HepG2 (cell line): ENCODE measurements at regions not wholly inside any gene's neighbourhood (a gene's known extent, or its start where the extent isn't known, plus 50 kb on each side); places are given as distances from the start of the nearest gene placed in this dataset.

Experiments used
- BRCA1 ChIP-seq: sonication (generic); formaldehyde crosslinking; IDR thresholded peaks from 2 replicates; pipeline ENCODE4 v1.4.0; 2020; ENCODE audit warnings: missing genetic modification reagents
- NCOA1 ChIP-seq: sonication (generic); formaldehyde crosslinking; IDR thresholded peaks from 2 replicates; pipeline ENCODE4 v1.9.0; 2021; ENCODE audit warnings: missing genetic modification reagents
- NFE2 ChIP-seq: sonication (generic); formaldehyde crosslinking; IDR thresholded peaks from 2 replicates; pipeline ENCODE4 v1.4.0; 2020; ENCODE audit warnings: missing genetic modification reagents
- POLR2A ChIP-seq, 2 experiments: IDR thresholded peaks; 2 replicates each; pipeline ENCODE4 v1.6.1; 2011; ENCODE audit warnings: low read depth in 2 of 2, low read length in 2 of 2, mild to moderate bottlenecking in 1 of 2, moderate library complexity in 1 of 2; ENCODE audit not compliant: insufficient read depth in 1 of 2
- SIX1 ChIP-seq: sonication (generic); formaldehyde crosslinking; IDR thresholded peaks from 2 replicates; pipeline ENCODE4 v1.4.0; 2020; ENCODE audit warnings: missing genetic modification reagents, borderline replicate concordance
- TF ChIP-seq, protein P1 (sequence below): IDR thresholded peaks from 2 replicates; pipeline ENCODE4 v1.6.1; 2016; ENCODE audit warnings: missing compliant biosample characterization, missing genetic modification reagents, borderline replicate concordance
- TF ChIP-seq, protein P2 (sequence below): sonication (generic); formaldehyde crosslinking; IDR thresholded peaks from 2 replicates; pipeline ENCODE4 v1.5.0; 2020; ENCODE audit warnings: mild to moderate bottlenecking, missing genetic modification reagents, moderate library complexity
- TF ChIP-seq, protein P3 (sequence below): IDR thresholded peaks from 2 replicates; pipeline ENCODE4 v1.6.1; 2012; ENCODE audit warnings: low read length, improper control_type of control experiment

DNA sequence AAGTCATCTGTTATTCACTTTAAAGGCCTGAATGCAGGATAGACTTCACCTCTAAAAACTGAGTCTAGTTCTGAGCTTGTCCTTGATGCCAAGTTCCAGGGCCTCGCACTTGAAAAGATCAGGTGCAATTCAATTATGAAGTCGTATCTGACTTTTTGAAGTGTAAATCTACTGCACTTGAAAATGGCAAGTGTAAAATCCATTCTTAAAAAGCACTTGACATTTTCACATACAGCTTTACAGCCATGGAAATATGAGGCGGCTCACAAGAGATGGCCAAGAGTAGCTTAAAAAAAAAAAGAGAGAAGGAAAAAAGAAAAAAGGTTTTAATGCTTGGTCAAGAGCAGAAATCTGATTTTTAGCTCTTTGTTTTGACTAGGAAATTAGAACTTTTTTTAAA is 172.5 kb downstream of the GXYLT1 start:
- TF ChIP-seq NFE2 (CRISPR knock-in tag) (no peak), NCOA1 (CRISPR knock-in tag) (no peak), SIX1 (CRISPR knock-in tag) (no peak), POLR2A (IDR thresholded peaks at IDR 0.05; ENCODE audit: insufficient read depth in 1 of 2, low read depth in 2 of 2, low read length in 2 of 2) (no peak), BRCA1 (CRISPR knock-in tag) (no peak)
- TF ChIP-seq, protein P1, sequence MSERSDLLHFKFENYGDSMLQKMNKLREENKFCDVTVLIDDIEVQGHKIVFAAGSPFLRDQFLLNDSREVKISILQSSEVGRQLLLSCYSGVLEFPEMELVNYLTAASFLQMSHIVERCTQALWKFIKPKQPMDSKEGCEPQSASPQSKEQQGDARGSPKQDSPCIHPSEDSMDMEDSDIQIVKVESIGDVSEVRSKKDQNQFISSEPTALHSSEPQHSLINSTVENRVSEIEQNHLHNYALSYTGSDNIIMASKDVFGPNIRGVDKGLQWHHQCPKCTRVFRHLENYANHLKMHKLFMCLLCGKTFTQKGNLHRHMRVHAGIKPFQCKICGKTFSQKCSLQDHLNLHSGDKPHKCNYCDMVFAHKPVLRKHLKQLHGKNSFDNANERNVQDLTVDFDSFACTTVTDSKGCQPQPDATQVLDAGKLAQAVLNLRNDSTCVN (CRISPR knock-in tag): no peak
- TF ChIP-seq, protein P2, sequence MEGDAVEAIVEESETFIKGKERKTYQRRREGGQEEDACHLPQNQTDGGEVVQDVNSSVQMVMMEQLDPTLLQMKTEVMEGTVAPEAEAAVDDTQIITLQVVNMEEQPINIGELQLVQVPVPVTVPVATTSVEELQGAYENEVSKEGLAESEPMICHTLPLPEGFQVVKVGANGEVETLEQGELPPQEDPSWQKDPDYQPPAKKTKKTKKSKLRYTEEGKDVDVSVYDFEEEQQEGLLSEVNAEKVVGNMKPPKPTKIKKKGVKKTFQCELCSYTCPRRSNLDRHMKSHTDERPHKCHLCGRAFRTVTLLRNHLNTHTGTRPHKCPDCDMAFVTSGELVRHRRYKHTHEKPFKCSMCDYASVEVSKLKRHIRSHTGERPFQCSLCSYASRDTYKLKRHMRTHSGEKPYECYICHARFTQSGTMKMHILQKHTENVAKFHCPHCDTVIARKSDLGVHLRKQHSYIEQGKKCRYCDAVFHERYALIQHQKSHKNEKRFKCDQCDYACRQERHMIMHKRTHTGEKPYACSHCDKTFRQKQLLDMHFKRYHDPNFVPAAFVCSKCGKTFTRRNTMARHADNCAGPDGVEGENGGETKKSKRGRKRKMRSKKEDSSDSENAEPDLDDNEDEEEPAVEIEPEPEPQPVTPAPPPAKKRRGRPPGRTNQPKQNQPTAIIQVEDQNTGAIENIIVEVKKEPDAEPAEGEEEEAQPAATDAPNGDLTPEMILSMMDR: no peak
- TF ChIP-seq, protein P3, sequence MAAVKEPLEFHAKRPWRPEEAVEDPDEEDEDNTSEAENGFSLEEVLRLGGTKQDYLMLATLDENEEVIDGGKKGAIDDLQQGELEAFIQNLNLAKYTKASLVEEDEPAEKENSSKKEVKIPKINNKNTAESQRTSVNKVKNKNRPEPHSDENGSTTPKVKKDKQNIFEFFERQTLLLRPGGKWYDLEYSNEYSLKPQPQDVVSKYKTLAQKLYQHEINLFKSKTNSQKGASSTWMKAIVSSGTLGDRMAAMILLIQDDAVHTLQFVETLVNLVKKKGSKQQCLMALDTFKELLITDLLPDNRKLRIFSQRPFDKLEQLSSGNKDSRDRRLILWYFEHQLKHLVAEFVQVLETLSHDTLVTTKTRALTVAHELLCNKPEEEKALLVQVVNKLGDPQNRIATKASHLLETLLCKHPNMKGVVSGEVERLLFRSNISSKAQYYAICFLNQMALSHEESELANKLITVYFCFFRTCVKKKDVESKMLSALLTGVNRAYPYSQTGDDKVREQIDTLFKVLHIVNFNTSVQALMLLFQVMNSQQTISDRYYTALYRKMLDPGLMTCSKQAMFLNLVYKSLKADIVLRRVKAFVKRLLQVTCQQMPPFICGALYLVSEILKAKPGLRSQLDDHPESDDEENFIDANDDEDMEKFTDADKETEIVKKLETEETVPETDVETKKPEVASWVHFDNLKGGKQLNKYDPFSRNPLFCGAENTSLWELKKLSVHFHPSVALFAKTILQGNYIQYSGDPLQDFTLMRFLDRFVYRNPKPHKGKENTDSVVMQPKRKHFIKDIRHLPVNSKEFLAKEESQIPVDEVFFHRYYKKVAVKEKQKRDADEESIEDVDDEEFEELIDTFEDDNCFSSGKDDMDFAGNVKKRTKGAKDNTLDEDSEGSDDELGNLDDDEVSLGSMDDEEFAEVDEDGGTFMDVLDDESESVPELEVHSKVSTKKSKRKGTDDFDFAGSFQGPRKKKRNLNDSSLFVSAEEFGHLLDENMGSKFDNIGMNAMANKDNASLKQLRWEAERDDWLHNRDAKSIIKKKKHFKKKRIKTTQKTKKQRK: no peak
